K562 (cell line): ENCODE measurements at regions not wholly inside any gene's neighbourhood (a gene's known extent, or its start where the extent isn't known, plus 50 kb on each side); places are given as distances from the start of the nearest gene placed in this dataset.

Experiments
- ATF2 ChIP-seq: sonication (generic); formaldehyde crosslinking; IDR thresholded peaks from 2 replicates; pipeline ENCODE4 v1.8.1; 2022; ENCODE audit warnings: missing genetic modification reagents
- CREM ChIP-seq: IDR thresholded peaks from 2 replicates; pipeline ENCODE4 v1.6.1; 2014; ENCODE audit warnings: antibody characterized with exemption, low read depth
- CTCF ChIP-seq, 3 experiments: IDR thresholded peaks in 2 of 3; conservative IDR thresholded peaks in 1 of 3; 2 replicates each; pipeline ENCODE4 v1.5.1; 2011 to 2012; ENCODE audit warnings: low read length in 3 of 3, mild to moderate bottlenecking in 3 of 3, control low read depth in 2 of 3, improper control_type of control experiment in 1 of 3, inconsistent platforms in 1 of 3, low read depth in 1 of 3, mixed read lengths in 1 of 3, moderate library complexity in 1 of 3; ENCODE audit not compliant: insufficient read depth in 2 of 3
- DPF2 ChIP-seq: fragments of 450-650 bp; IDR thresholded peaks from 2 replicates; pipeline ENCODE4 v1.6.1; 2016
- KDM1A ChIP-seq, 2 experiments: fragments of 450-650 bp; IDR thresholded peaks; 2 replicates each; pipeline ENCODE4 v1.6.1; 2016; ENCODE audit warnings: mild to moderate bottlenecking in 2 of 2
- NR2C2 ChIP-seq, 2 experiments: fragments of 200-800 bp in 1 of 2; sonication (Bioruptor generic) in 1 of 2; sonication (generic) in 1 of 2; formaldehyde crosslinking in 1 of 2; IDR thresholded peaks; 2 replicates each; pipeline versions ENCODE4 v1.6.1 to v1.8.0; 2016 to 2022; ENCODE audit warnings: mild to moderate bottlenecking in 1 of 2, missing compliant biosample characterization in 1 of 2, missing genetic modification characterization in 1 of 2, missing genetic modification reagents in 1 of 2
- NR3C1 ChIP-seq: sonication (generic); formaldehyde crosslinking; IDR thresholded peaks from 2 replicates; pipeline ENCODE4 v1.8.1; 2022; ENCODE audit warnings: missing genetic modification reagents
- PCBP1 ChIP-seq: fragments of 200-400 bp; formaldehyde crosslinking; IDR thresholded peaks from 2 replicates; pipeline ENCODE4 v1.6.1; 2018; ENCODE audit warnings: mild to moderate bottlenecking, low read depth, low read length; ENCODE audit not compliant: poor library complexity, severe bottlenecking
- POLR2AphosphoS5 ChIP-seq: IDR thresholded peaks from 2 replicates; pipeline ENCODE4 v1.6.1; 2011; ENCODE audit warnings: mild to moderate bottlenecking, low read depth, low read length, moderate library complexity; ENCODE audit not compliant: control insufficient read depth, insufficient read depth
- RUNX1 ChIP-seq: sonication (generic); IDR thresholded peaks from 2 replicates; pipeline ENCODE4 v1.6.1; 2016; ENCODE audit warnings: antibody characterized with exemption, low read depth
- USF1 ChIP-seq: sonication (generic); formaldehyde crosslinking; IDR thresholded peaks from 2 replicates; pipeline ENCODE4 v1.9.0; 2022; ENCODE audit warnings: mild to moderate bottlenecking, missing genetic modification reagents
- ZBTB43 ChIP-seq: sonication (generic); formaldehyde crosslinking; IDR thresholded peaks from 2 replicates; pipeline ENCODE4 v1.8.0; 2023; ENCODE audit warnings: mild to moderate bottlenecking, missing genetic modification reagents
- ZSCAN29 ChIP-seq: fragments of 450-650 bp; IDR thresholded peaks from 2 replicates; pipeline ENCODE4 v1.6.1; 2017

DNA sequence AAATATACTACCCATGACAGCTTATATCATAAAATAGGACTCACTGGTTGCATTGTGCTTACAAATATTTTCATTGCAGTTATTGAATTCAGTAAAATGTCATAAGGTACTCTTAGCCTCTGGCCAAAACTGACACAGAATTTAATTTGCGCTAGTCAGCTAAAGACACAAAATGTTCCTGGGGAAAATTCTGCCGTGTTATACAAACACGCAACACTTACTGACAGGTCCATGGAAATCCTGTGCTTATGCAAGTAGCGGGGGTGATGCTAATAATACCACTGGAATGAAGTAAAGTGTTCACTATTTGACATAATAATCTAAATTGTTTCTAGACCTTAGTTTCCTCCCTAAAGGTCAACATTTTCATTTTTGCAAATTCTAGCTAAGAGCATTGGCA, 354.4 kb upstream of the RSPO3 start:
- no peak for TF ChIP-seq ZBTB43 (CRISPR knock-in tag)
- TF ChIP-seq KDM1A (IDR thresholded peaks at IDR 0.05), result no peak
- no peak for TF ChIP-seq NR2C2 (CRISPR knock-in tag; IDR thresholded peaks at IDR 0.05)
- no peak for TF ChIP-seq NR2C2 (tag; IDR thresholded peaks at IDR 0.05)
- TF ChIP-seq USF1 (CRISPR knock-in tag), result no peak
- no peak for TF ChIP-seq ATF2 (CRISPR knock-in tag)
- TF ChIP-seq ZSCAN29, result no peak
- no peak for TF ChIP-seq PCBP1
- TF ChIP-seq RUNX1, result no peak
- TF ChIP-seq CREM, result no peak
- no peak for TF ChIP-seq POLR2AphosphoS5
- no peak for TF ChIP-seq DPF2
- no peak for TF ChIP-seq NR3C1
- TF ChIP-seq CTCF (IDR thresholded peaks at IDR 0.05 in 2 of 3, conservative IDR thresholded peaks at IDR 0.05 in 1 of 3; ENCODE audit: insufficient read depth in 2 of 3, low read depth in 1 of 3, low read length in 3 of 3), result no peak
